ENCODE measurements at regions not wholly inside any gene's neighbourhood (a gene's known extent, or its start where the extent isn't known, plus 50 kb on each side); places are given as distances from the start of the nearest gene placed in this dataset.
A peak's percentile ranks its signal among the peaks of the same experiment; 100 is the strongest.

- no peak for DNase-seq
These were observed 436.4 kb upstream of the CDH4 start for GRCh38 chr20:60815656-60816055.

DNA sequence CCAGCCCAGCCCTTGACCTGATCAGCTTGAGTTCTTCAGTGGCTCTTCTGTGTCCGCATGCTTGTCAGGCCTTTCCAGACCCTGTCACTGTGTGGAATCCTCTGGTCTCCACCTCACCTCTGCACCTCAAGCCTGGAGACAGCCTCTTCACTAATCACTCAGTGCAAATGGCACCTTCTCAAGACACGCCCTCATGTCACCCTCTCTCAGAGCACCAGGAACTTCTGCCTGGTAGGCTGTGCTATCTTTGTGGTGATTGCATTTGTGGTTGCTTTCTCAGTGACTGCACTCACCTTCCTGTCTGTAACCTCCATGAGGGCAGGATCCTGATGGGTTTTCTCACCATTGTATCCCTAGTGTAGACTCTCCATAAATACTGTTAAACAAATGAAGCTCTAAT is 435.2 kb upstream of the CDH4 start:
- no peak for DNase-seq

GRCh38 chr20:60817891-60818290 is 434.2 kb upstream of the CDH4 start:
- no peak for DNase-seq

- no peak for DNase-seq
These were observed 432.6 kb upstream of the CDH4 start for GRCh38 chr20:60819511-60819910.

GRCh38 chr20:60820149-60820548 is 431.9 kb upstream of the CDH4 start:
- DNase-seq, result no peak

GRCh38 chr20:60820918-60821317 is 431.1 kb upstream of the CDH4 start:
- peak; percentile 37 for DNase-seq

GRCh38 chr20:60822699-60823607 is 429.1 kb upstream of the CDH4 start:
- DNase-seq, result no peak

DNA sequence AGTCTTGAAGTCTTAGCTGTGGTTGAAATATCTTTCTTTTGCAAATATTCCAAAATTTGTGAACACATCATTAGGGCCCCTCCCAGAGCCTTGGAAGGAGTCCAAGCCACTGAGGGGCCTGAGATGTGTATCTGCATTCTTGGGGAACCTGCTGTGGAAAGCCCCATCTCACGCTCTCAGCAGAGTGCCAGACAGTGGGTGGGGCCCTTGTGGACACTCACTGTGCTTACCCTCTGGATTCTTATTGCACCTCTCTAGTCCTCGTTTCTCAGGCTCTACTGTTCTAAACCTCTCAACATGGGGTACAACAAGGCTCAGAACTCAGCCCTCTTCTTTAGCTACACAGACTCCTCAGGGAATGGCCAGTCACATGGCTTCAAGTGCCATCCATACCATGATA is 416.2 kb upstream of the CDH4 start:
- DNase-seq, result no peak

DNA sequence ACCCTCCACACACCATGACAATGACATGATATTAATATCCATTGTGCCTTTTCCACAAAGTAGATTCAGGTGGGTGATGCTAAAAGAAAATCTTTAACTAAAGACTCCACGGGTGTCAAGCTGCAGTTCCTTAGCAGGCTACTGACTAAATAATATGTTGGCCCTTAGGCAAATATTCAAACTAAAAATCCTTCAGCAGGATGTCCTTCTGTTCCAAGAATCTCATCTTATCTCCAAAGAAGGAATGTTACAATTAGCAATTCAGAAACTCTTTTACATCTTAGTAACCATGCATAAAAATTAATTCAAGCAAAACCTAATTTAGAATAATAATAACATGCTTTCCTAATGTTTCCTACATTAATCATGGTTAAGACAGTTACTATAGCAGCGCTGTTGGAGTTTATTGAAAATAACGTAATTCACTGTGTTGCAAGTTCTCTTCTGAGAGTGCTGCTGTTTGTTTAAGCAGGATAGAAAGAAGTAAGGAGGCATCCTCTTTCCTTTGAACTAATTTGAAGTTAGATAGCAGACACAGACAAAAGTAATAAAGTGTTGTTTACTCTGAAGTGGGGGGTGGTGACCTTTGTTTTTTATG is 414.8 kb upstream of the CDH4 start:
- DNase-seq, result no peak

- DNase-seq, result no peak
These were observed 413.8 kb upstream of the CDH4 start for GRCh38 chr20:60838297-60838696.

- no peak for DNase-seq
These were observed 411.1 kb upstream of the CDH4 start for GRCh38 chr20:60840971-60841370.

DNA sequence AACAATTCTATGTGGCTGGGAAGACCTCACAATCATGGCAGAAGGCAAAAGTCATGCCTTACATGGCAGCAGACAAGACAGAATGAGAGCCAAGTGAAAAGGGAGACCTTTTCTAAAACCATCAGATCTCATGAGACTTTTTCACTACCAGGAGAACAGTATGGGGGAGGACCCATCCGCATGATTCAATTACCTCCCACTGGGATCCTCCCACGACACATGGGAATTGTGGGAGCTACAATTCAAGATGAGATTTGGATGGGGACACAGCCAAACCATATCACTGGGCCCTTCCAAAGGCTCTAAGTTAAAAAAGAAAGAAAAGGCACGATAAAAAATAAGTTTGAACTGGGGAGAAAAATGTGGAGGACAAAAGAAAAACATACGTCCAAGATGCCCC is 406.9 kb upstream of the CDH4 start:
- no peak for DNase-seq

DNA sequence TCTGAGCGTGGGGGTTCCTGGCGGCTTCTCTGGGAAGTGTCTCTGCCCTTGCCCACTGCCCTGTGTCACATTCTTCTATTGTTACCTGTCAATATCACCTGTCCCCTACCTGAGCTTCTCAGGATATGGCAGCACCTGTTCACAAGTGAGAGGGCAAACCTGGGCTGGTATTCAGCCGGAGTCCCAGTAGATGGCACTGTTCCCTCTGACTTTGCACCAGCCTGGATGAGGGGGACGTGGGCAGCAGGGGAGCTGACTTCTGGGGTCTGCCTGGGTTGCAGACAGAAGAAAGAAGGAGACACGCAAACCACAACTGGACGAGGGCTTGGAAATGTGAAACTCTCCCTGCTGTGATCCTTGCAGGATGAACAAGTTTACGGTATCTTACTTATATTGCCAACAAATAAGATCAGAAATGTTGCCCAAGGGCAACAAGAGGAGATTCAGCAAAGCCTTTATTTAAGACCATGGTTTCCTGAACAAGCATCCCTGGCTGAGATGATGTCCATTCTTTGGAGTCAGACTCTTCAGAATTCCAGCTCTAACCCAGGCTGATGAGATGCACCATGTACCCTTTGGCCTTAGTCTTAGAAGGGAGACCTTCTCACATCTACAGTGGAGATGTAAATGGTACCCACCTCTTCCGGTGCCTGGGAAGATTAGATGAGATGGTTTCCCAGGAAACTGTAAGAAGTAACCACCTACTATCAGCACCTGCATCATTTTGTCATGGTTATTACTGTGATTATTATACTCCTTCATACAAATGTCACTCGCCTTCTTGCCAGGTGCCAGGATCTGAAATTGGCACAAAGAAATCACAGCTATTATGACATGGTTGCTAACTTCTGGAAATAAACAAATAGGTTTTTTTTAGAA is 400.0 kb upstream of the CDH4 start:
- peak; percentile 38 for DNase-seq

DNA sequence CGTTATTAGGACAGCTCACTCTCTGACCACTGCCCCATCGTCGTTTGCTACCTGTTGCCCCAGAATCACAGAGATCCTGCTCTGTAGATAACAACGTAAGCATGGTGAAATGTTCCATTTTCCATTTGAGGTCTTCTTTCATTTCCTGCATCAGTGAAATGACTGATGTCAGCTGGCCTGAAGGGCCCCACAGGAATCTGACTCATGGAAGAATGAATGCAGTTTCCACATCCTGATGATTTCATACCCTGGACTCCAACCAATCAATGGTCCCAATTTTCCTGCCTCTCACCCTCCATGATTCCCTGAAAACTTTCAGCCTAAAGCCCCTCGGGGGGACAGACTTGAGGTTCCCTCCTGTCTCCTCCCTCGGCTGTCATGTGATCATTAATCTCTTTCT is 394.4 kb upstream of the CDH4 start:
- no peak for DNase-seq

- DNase-seq, result no peak
These were observed 389.5 kb upstream of the CDH4 start for GRCh38 chr20:60862601-60863000.

DNA sequence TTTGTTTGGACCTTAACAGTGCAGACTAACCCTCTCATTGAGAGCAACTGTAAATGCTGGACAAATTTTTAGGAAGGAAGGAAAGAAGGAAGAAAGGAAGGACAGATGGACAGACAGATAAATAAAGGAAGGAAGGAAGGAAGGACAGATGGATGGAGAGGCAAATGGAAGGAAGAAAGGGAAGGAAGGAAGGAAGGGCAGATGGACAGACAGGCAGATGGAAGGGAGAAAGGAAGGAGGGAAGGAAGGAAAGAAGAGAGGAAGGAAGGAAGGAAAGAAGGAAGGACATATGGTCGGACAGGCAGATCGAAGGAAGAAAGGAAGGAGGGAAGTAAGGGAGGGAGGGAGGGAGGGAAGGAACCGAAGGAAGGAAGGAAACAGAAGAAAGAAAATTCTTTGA is 388.5 kb upstream of the CDH4 start:
- DNase-seq, result no peak

DNA sequence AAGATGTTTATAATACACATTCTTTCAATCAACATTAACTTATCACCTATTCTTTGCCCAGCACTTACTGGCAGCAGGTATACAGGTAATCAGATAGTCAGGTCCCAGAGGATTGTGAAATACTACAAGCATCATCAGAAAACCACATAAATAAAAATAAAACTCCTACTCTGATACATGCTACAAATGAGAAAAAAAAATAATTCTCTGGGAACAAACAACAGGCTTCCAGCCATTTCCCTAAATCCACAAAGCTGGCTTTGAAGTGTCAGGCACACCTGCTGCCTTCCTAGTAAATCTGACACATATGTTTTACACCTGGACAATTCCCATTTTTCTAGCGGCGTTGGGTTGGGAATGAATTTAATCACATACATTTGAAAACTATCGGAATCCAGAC is 384.5 kb upstream of the CDH4 start:
- DNase-seq, result no peak

DNA sequence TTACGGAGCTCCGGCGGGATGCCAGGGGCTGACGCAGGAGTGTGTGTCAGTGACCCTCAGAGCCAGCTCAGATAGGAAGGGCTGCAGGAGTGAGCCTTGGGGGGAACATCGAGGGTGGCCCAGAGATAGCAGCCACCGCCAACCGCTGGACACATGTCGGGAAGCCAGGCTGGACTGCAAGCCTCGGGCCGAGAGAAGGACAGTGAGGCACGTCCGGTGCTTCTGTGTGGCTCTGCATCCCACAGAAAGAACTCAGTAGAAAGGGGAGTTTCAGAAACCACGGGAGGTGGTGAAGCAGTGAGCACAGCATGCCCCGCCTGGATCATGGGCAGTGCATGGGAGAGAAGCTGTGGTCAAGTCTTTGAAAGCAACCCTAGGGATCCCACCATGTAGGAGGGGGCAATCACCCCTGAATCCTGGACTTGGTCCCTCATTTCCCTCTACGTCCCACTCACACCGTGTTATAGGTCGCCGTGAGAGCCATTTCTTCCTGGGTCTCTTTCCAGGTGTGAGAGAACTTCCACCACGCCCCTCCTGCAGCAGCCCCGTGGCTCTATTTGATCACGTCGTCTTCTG is 383.7 kb upstream of the CDH4 start:
- DNase-seq, result no peak

- no peak for DNase-seq
These were observed 383.0 kb upstream of the CDH4 start for GRCh38 chr20:60869087-60869486.

GRCh38 chr20:60869625-60870024 is 382.4 kb upstream of the CDH4 start:
- no peak for DNase-seq

DNA sequence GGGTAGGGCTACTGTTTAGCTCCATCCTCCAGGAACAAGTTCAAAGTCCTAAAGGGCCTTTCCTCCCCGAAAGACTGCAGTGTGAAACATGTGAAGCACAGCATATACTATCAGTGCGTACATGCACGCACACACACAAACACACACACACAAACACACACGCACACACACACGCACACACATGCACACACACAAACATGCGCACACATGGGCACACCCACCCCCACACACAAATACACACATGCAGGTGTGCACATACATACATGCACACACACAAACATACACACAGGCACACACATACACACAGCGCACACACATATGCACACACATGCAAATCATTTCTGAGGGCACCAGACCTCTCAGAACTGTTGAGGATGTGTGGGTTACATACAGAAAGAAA is 382.0 kb upstream of the CDH4 start:
- no peak for DNase-seq

DNA sequence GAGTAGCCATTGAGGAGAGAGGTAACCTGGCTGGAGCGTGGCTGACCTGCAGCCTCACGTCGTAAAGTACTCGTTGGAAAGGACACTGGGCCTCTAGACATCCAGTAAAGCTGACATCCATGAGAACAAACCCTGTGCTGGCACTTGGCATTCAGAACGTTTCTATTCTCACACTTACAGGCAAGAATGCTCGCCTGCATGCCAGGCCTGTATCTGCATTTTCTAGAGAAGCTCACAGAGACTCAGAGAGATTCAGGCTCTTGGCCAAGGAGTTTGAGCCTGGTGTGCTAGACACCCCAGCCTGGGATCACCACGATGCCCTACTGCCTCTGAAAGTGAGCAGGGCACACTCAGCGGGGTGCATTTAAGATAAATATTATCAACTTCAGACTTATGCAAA is 379.8 kb upstream of the CDH4 start:
- DNase-seq, result no peak
